ENCODE measurements at regions not wholly inside any gene's neighbourhood (a gene's known extent, or its start where the extent isn't known, plus 50 kb on each side); places are given as distances from the start of the nearest gene placed in this dataset.
A peak's percentile ranks its signal among the peaks of the same experiment; 100 is the strongest.

- peak overlapping the region; percentile 73 for H3K27ac ChIP-seq
- TF ChIP-seq, protein P1, sequence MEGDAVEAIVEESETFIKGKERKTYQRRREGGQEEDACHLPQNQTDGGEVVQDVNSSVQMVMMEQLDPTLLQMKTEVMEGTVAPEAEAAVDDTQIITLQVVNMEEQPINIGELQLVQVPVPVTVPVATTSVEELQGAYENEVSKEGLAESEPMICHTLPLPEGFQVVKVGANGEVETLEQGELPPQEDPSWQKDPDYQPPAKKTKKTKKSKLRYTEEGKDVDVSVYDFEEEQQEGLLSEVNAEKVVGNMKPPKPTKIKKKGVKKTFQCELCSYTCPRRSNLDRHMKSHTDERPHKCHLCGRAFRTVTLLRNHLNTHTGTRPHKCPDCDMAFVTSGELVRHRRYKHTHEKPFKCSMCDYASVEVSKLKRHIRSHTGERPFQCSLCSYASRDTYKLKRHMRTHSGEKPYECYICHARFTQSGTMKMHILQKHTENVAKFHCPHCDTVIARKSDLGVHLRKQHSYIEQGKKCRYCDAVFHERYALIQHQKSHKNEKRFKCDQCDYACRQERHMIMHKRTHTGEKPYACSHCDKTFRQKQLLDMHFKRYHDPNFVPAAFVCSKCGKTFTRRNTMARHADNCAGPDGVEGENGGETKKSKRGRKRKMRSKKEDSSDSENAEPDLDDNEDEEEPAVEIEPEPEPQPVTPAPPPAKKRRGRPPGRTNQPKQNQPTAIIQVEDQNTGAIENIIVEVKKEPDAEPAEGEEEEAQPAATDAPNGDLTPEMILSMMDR (IDR thresholded peaks at IDR 0.05) = no peak
- no peak for TF ChIP-seq ZFX (IDR thresholded peaks at IDR 0.05; ENCODE audit: borderline replicate concordance)
Measured at GRCh38 chr9:70470050-70471015, 55.9 kb upstream of the KLF9 start.

- H3K27ac ChIP-seq = no peak overlapping the region
- no peak for TF ChIP-seq ZFX (IDR thresholded peaks at IDR 0.05; ENCODE audit: borderline replicate concordance)
- TF ChIP-seq, protein P1 (IDR thresholded peaks at IDR 0.05) = no peak
Measured at GRCh38 chr9:70468291-70468690, 53.8 kb upstream of the KLF9 start.

GRCh38 chr9:70466976-70467561 lies 52.6 kb upstream of the KLF9 start:
- no peak overlapping the region for H3K27ac ChIP-seq
- TF ChIP-seq ZFX (IDR thresholded peaks at IDR 0.05; ENCODE audit: borderline replicate concordance) = no peak
- TF ChIP-seq, protein P1 (IDR thresholded peaks at IDR 0.05) = no peak

DNA sequence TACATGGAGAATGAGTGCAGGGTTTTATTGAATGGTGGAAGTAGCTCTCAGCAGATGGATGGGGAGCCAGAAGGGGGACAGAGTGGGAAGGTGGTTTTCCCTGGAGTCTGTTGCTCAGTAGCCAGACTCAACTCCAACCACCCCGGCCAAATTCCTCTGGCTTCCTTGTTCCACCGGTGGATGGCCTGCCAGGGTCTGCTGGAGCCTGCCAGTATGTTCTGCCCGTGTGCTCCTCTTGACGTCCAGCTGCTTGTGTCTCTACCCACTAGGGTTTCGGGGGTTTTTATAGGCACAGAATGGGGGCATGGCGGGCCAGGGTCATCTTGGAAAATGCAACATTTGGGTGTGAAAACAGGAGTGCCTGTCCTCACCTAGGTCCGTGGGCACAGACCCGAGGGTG lies 51.4 kb upstream of the KLF9 start:
- TF ChIP-seq, protein P1 (IDR thresholded peaks at IDR 0.05) = no peak
- TF ChIP-seq ZFX (IDR thresholded peaks at IDR 0.05; ENCODE audit: borderline replicate concordance) = no peak

DNA sequence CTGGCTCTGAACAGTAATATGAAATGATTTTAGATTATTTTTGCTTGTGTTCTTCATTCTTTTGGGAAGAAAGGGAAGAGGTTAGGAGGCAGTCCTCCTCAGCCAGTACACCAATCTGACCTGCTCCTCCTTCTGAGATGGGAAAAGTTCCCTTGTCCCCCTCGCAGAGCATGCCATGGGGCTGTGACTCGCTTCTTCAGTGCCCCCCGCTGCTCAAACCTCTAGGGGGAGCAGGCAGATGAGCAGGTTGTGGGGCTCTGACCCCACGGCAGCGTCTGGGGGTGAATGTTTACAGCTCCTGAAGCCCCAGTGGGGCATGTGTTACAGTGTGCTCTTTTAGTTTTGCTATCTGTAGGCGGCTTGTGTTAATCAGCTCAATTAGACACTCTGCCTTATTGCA lies 50.9 kb upstream of the KLF9 start:
- TF ChIP-seq ZFX (IDR thresholded peaks at IDR 0.05; ENCODE audit: borderline replicate concordance) = no peak
- TF ChIP-seq, protein P1 (IDR thresholded peaks at IDR 0.05) = no peak
- no peak overlapping the region for H3K27ac ChIP-seq

More for the DNA sequence above, 51.4 kb upstream of the KLF9 start:
- no peak overlapping the region for H3K27ac ChIP-seq
